Activated T-helper 17 cell treated with anti-CD3 and anti-CD28 coated beads, Interleukin-2, amount 50 U/mL, for 72 hours (primary cell): ENCODE measurements at regions not wholly inside any gene's neighbourhood (a gene's known extent, or its start where the extent isn't known, plus 50 kb on each side); places are given as distances from the start of the nearest gene placed in this dataset.
"Not testable (repeated sequence)": the region's sequence is repeated elsewhere in the genome, so short reads cannot be mapped to it uniquely, and the experiment has no call there.

Source experiments
- ATAC-seq: fragments of 150-1000 bp; cut with Tn5 transposase; replicated peaks from 2 replicates; pipeline ENCODE4 v1.10.0; 2021; ENCODE audit warnings: mild to moderate bottlenecking, moderate library complexity
- H3K27ac Mint-ChIP-seq: one replicate; pipeline ENCODE4 v1.8.0; 2022; ENCODE audit warnings: mixed read lengths
- H3K27me3 Mint-ChIP-seq: one replicate; pipeline ENCODE4 v1.8.0; 2022; ENCODE audit warnings: mixed read lengths
- H3K36me3 Mint-ChIP-seq: one replicate; pipeline ENCODE4 v1.8.0; 2022; ENCODE audit warnings: low read depth, mild to moderate bottlenecking, mixed read lengths
- H3K4me1 Mint-ChIP-seq: one replicate; pipeline ENCODE4 v1.8.0; 2022; ENCODE audit warnings: mixed read lengths
- H3K4me3 Mint-ChIP-seq: one replicate; pipeline ENCODE4 v1.8.0; 2022; ENCODE audit warnings: mild to moderate bottlenecking, mixed read lengths
- H3K9me3 Mint-ChIP-seq: one replicate; pipeline ENCODE4 v1.8.0; 2022; ENCODE audit warnings: mixed read lengths

DNA sequence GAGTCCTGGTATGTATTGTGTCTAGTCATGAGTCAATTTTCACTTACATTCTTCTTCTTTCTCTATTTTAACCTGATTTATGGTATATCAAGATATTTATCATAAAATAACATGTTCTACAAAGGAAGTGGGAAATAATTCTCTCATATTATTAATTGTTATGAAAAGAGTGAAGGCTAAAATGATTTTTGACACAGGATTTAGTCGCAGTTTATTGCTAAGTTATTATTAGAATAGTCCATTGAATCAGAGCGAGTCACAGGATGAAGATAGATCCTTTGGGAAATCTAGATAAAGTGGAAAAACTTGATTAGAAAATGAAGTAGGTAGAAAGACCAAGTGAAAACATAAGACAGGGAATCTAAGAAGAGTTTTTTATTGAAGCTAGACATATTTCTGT lies 184.3 kb upstream of the DGKB start:
- Mint-ChIP-seq H3K9me3 (peaks cover 4% of the 10 kb centered on the region), H3K4me3 (no peak overlapping the region), H3K4me1 (no peaks in the 10 kb centered on the region), H3K27me3 (no peaks in the 10 kb centered on the region), H3K36me3 (no peaks in the 10 kb centered on the region), H3K27ac (no peak overlapping the region)
- no peak for ATAC-seq

DNA sequence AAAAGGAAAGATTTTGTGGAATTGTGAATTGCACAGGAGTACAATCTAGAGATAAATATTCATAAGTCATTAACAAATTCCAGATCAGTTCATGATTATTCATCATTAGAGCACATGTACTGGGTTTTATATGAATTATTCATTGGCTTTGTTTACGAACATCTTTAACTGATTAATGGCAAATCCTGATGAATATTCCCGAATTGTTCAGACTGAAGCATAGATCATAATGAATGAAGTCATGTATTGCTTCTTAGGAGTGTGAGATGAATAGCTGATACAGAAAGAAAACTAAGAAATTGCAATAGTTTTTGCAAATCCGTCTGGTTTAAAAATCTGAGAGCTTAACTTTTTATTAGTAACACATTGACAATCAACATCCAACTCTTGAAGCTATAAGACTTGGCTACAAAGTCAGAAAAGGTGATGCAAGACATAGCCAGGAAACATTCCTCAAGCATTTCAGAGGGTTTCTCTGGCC lies 183.6 kb upstream of the DGKB start:
- Mint-ChIP-seq H3K36me3 (no peaks in the 10 kb centered on the region), H3K4me1 (no peaks in the 10 kb centered on the region), H3K27me3 (no peaks in the 10 kb centered on the region), H3K4me3 (no peak overlapping the region), H3K9me3 (peaks cover 4% of the 10 kb centered on the region), H3K27ac (no peak overlapping the region)
- no peak for ATAC-seq

DNA sequence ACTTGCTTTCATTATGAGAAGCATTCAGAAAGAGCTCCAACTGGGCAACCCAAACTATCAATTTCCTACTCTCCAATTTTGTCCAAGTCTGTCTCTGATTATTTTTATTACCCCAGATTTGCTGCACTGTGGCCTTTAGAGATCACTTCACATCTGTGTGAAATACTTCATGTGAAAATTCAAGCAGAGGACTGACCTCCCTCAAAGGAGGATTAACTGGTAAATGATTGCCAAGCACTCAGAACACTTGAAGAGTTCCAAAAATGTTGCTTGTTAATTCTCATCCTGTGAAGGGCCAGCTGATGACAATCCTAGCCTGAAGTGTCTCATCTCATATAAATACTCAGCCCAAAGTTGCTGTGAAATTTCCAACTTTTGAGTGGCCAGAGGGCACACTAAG lies 182.8 kb upstream of the DGKB start:
- Mint-ChIP-seq H3K4me3 (no peak overlapping the region), H3K9me3 (peaks cover 4% of the 10 kb centered on the region), H3K36me3 (no peaks in the 10 kb centered on the region), H3K27ac (no peak overlapping the region), H3K27me3 (no peaks in the 10 kb centered on the region), H3K4me1 (no peaks in the 10 kb centered on the region)
- no peak for ATAC-seq

DNA sequence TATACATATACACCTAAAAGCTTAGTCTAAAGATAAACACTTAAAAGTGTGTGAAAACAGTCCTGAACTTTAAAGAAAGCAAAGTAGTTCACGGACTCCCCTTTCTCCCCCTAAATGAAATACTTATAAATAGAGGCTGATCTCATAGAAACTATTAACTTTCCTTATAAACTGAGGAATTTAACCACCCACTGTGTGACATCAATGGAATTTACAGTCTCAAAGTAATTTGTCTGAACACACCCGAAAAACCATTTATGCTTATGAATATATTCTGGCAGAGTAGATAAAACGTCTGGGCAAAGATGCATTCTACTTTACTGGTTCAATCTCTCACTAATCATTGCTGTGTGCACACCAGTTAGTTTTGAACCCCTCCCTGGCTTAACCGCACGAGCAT lies 181.8 kb upstream of the DGKB start:
- no peak overlapping the region for H3K27ac Mint-ChIP-seq
- no peaks in the 10 kb centered on the region for H3K36me3 Mint-ChIP-seq
- no peaks in the 10 kb centered on the region for H3K4me1 Mint-ChIP-seq
- no peak overlapping the region for H3K4me3 Mint-ChIP-seq
- H3K27me3 Mint-ChIP-seq: no peaks in the 10 kb centered on the region
- H3K9me3 Mint-ChIP-seq: no peaks in the 10 kb centered on the region
- no peak for ATAC-seq

DNA sequence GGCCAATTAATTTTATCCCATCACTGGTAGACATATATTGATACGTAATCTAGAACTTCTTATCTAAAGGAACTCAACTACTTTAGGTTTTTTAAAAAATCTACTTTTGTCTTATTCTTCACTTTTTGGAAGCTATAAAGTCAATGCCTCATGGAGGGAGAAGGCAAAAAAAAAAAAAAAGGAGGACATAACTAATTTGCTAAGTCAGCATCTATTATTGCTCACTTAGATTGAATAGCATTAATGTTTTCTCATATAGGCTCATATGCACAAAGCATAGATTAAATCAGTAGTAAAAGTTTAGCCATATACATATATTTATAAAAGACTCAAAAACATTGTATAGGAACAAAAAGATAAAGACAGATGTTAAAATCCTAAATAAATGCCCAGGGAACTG lies 179.3 kb upstream of the DGKB start:
- Mint-ChIP-seq H3K36me3 (no peaks in the 10 kb centered on the region), H3K4me1 (no peaks in the 10 kb centered on the region), H3K9me3 (peaks cover 6% of the 10 kb centered on the region), H3K27me3 (no peaks in the 10 kb centered on the region), H3K27ac (no peak overlapping the region), H3K4me3 (no peak overlapping the region)
- ATAC-seq: no peak

DNA sequence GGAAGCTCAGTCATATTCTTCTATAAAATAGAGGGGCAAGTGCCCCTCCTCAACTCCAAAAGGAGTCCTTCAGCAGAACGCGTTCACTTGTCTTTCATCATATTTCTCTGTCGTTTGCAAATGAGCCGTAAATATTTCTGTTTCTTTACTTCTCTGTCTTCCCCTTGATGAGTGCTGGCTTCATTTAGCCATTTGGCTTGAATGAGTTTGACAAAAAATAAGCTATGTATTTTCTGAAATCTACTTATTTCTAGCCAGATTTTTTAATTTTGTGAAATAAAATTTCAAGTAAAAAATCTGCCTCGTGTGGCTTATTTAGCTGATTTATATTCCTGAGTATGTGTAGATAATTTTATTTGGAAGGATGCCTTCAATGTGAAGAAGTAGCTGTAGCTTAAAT lies 170.8 kb upstream of the DGKB start:
- no peaks in the 10 kb centered on the region for H3K27me3 Mint-ChIP-seq

DNA sequence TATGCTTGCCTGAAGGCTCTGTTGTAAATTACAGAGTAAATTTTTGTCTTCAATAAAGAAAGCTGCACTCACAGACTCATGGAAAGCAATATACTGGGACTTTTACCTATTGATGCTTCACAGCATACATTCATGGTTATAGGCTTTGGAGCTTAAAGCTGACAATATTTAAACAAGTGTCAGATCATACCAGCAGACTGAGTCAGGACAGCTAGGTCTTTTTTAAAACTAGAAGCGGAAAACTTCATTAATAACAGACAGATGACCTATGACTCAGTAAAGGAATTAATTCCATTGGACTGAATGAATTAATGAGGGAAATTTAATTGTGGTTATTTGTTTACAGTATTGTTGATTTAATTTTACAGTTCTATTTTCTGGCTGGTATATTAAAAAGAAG lies 165.8 kb upstream of the DGKB start:
- Mint-ChIP-seq H3K9me3 (peaks cover 3% of the 10 kb centered on the region), H3K36me3 (no peaks in the 10 kb centered on the region), H3K27ac (no peak overlapping the region), H3K4me3 (no peak overlapping the region), H3K27me3 (no peaks in the 10 kb centered on the region), H3K4me1 (no peaks in the 10 kb centered on the region)
- no peak for ATAC-seq

More for the DNA sequence above, 170.8 kb upstream of the DGKB start:
- Mint-ChIP-seq H3K4me1 (no peaks in the 10 kb centered on the region), H3K9me3 (peaks cover 4% of the 10 kb centered on the region), H3K27ac (no peak overlapping the region), H3K4me3 (no peak overlapping the region), H3K36me3 (no peaks in the 10 kb centered on the region)
- ATAC-seq: no peak

DNA sequence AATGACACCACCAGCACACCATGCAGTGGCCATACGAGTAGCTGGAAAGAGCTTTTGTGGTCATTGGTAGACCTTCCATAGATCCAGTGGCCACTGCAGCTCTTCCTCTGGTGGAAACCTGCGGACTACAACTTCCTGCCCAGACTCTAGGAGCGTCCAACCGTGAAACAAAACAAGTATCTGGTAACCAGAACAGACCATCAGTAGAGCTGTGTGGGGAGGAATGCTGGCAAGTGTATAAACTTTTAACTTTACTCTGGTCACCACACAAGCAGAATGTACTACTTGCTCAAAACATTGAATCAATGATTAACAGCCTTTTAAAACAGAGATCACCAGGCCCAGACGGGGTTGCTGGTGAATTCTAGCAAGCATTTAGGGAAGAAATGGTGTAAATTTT lies 154.7 kb upstream of the DGKB start:
- Mint-ChIP-seq H3K36me3 (no peaks in the 10 kb centered on the region), H3K4me3 (no peak overlapping the region), H3K27me3 (no peaks in the 10 kb centered on the region), H3K27ac (no peak overlapping the region), H3K9me3 (no peaks in the 10 kb centered on the region), H3K4me1 (no peaks in the 10 kb centered on the region)
- no peak for ATAC-seq

DNA sequence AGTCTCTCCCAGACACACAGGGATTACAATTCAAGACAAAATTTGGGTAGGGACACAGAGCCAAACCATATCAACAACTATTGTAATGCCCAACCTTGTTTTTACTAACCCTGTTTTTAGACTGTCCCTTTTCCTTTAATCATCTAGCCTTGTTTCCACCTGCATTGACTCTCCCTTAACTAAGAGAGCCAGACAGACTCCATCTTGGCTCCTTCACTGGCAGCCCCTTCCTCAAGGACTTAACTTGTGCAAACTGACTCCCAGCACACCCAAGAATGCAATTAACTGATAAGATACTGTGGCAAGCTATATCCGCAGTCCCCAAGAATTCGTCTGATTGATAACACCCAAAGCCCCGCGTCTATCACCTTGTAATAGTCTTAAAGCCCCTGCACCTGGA lies 151.8 kb upstream of the DGKB start:
- H3K4me1 Mint-ChIP-seq, ATAC-seq, H3K27me3 Mint-ChIP-seq, H3K4me3 Mint-ChIP-seq, H3K36me3 Mint-ChIP-seq, H3K9me3 Mint-ChIP-seq, H3K27ac Mint-ChIP-seq: not testable (repeated sequence)

DNA sequence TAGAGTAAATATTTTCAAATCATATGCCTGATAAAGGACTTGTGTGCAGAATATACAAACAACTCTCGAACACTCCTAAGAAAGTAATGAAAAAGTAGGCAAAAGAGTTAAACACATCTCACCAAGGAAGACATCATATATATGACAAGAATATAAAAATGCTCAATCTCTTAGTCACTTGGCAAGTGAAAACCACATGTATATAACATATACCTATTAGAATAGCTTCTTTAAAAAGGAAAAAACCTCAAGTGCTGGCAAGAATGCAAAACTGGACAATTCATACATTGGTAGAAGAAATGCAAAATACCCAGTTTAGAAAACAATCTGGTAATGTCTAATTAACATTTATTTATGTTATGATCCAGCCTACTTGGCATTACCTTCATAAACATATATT lies 146.6 kb upstream of the DGKB start:
- Mint-ChIP-seq H3K4me1 (no peaks in the 10 kb centered on the region), H3K36me3 (no peaks in the 10 kb centered on the region), H3K27me3 (no peaks in the 10 kb centered on the region), H3K9me3 (no peaks in the 10 kb centered on the region), H3K27ac (no peak overlapping the region), H3K4me3 (no peak overlapping the region)
- no peak for ATAC-seq

DNA sequence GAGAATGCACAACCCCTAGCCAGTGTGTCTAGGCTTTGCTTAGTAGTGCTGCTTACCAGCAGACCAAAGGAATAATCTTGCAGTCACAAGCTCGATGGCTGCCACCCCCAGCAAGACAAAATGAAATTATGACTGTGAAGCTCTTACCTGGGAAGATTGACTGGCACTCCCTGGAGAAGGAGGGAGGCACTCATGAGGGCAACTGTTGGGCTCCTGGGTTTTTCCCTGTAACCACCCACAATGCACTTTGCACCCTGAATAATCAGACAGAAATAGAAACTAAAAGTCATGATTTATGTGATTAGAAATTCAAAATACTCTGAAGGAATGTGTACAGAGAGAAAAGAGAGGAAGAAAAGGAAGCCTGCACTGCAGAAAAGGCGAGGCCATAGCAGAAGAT lies 144.3 kb upstream of the DGKB start:
- ATAC-seq: no peak
- Mint-ChIP-seq H3K4me3 (no peak overlapping the region), H3K4me1 (no peaks in the 10 kb centered on the region), H3K9me3 (no peaks in the 10 kb centered on the region), H3K36me3 (no peaks in the 10 kb centered on the region), H3K27me3 (no peaks in the 10 kb centered on the region), H3K27ac (no peak overlapping the region)

DNA sequence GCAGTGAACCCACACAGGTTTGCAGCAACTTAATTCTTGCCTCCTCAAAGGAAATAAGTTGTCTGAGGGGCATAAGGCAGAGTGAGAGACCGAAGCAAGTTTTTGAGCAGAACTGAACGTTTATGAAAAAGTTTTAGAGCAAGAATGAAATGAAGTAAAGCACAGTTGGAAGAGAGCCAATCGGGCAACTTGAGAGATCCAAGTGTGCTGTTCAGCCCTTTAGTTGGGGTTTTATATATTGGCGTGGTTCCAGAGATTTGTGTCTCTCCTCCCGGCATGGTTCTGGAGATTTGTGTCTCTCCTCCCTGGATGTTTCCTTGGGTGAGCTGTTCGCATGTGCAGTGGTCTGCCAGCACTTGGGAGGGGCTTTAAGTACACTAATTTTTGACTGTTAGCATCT lies 141.4 kb upstream of the DGKB start:
- Mint-ChIP-seq H3K27ac (no peak overlapping the region), H3K4me1 (no peaks in the 10 kb centered on the region), H3K27me3 (no peaks in the 10 kb centered on the region), H3K9me3 (no peaks in the 10 kb centered on the region), H3K36me3 (no peaks in the 10 kb centered on the region), H3K4me3 (no peak overlapping the region)
- ATAC-seq: no peak

DNA sequence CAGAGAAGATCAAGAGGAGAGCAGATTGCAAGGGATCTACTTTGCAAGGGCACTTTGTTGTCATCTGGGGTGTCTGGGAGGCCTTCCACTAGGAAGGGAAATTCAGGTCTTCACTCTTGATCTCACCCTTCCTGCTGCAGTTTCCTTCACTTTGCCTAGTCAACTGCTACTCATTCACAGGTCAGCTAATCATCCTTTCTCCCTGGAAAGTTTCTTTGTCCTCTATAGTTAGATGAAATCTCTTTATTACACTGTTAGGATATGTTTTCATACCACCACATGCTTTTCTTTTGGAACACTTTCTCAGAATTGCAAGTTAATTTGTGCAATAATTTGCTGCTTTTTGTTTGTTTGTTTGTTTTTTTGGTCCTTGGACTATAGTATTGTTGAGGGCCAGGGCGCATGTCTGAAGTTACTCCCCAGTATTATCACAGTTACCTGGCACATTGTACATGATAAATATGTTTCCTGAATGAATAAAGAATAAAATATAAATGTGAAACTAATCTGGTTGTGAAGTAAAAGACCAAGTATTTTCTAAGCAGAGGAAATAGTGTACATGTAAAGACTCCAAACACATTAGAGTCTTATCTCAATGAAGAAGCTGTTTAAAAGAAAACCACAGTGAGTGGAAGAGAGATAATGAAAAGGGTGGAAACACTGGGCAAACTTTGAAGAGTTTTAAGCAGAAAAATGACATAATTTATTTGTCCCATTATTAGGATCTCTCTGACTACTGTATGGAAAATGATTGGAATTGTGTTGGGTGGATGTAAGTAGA lies 139.9 kb upstream of the DGKB start:
- no peaks in the 10 kb centered on the region for H3K4me1 Mint-ChIP-seq
- H3K4me3 Mint-ChIP-seq: no peak overlapping the region
- no peaks in the 10 kb centered on the region for H3K36me3 Mint-ChIP-seq
- H3K27me3 Mint-ChIP-seq: no peaks in the 10 kb centered on the region
- no peak overlapping the region for H3K27ac Mint-ChIP-seq
- no peak for ATAC-seq
- H3K9me3 Mint-ChIP-seq: no peaks in the 10 kb centered on the region

DNA sequence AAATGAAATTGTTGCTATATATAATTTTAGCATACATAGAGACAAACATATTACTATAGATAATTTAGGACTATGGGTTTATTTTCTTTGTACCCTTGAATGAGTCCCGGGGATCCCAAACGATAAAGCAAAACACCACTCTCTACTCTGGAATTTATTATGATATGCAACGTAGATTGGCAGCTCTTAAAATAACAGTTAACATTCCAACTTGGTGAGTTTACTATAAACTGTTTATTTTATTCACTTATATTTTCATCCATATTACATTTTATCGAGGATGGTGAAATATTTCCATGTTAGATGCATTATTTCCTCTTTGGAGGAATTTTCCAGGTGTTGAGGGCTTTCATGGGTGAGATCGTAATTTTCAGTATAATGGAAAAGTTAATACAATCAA lies 138.7 kb upstream of the DGKB start:
- Mint-ChIP-seq H3K36me3 (no peaks in the 10 kb centered on the region), H3K4me3 (no peak overlapping the region), H3K27me3 (no peaks in the 10 kb centered on the region), H3K27ac (no peak overlapping the region), H3K4me1 (no peaks in the 10 kb centered on the region), H3K9me3 (no peaks in the 10 kb centered on the region)
- no peak for ATAC-seq

DNA sequence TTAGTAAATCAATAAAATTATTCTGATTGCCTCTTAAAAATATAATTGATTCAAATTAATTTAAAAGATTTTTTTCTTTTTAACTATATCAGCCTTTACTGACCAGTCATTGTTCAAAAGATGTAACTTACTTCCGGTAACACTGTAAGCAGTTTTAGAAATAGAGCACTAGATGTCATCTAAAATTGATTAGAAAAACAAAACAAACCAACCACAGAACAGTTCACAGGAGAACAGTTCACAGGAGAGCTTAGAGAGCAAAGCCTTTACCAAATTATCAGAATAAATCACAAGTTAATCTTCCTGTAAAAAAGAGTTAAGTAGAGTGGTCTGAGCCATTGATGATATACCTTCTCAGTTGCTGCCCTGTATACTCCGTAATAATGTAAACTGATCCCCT lies 133.3 kb upstream of the DGKB start:
- Mint-ChIP-seq H3K36me3 (no peaks in the 10 kb centered on the region), H3K4me3 (no peak overlapping the region), H3K27me3 (no peaks in the 10 kb centered on the region), H3K9me3 (no peaks in the 10 kb centered on the region), H3K27ac (no peak overlapping the region), H3K4me1 (no peaks in the 10 kb centered on the region)
- no peak for ATAC-seq

DNA sequence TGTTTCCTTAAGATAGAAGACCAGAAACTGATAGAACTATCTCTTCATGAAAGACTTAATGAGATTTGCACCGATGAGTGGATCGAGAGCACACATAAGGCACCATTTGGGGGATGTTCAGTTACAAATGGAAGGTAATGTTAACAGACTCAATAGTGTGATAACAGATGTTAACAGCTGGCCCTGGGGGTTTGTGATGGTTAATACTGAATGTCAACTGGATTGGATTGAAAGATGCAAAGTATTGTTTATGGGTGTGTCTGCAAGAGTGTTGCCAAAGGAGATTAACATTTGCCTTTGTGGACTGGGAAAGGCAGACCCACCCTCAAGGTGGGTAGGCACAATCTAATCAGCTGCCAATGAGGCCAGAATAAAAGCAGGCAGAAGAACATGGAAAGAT lies 130.5 kb upstream of the DGKB start:
- Mint-ChIP-seq H3K9me3 (no peaks in the 10 kb centered on the region), H3K36me3 (no peaks in the 10 kb centered on the region), H3K27me3 (no peaks in the 10 kb centered on the region), H3K4me1 (no peaks in the 10 kb centered on the region), H3K4me3 (no peak overlapping the region), H3K27ac (no peak overlapping the region)
- no peak for ATAC-seq
